IgD-negative memory B cell (primary cell): ENCODE measurements at regions not wholly inside any gene's neighbourhood (a gene's known extent, or its start where the extent isn't known, plus 50 kb on each side); places are given as distances from the start of the nearest gene placed in this dataset.
"Not testable (repeated sequence)": the region's sequence is repeated elsewhere in the genome, so short reads cannot be mapped to it uniquely, and the experiment has no call there.

ENCODE experiments used
- H3K27ac Mint-ChIP-seq, 3 donors: one replicate each; pipeline ENCODE4 v1.8.0; 2020 to 2022; ENCODE audit warnings: mild to moderate bottlenecking in 3 of 3, mixed read lengths in 3 of 3, moderate library complexity in 1 of 3
- H3K27me3 Mint-ChIP-seq: one replicate; pipeline ENCODE4 v1.8.0; 2021; ENCODE audit warnings: mixed read lengths
- H3K36me3 Mint-ChIP-seq: one replicate; pipeline ENCODE4 v1.8.0; 2020; ENCODE audit warnings: mild to moderate bottlenecking, mixed read lengths
- H3K4me1 Mint-ChIP-seq, 3 donors: one replicate each; pipeline ENCODE4 v1.8.0; 2020 to 2022; ENCODE audit warnings: mixed read lengths in 3 of 3, mild to moderate bottlenecking in 1 of 3
- H3K4me3 Mint-ChIP-seq, 4 donors: one replicate each; pipeline ENCODE4 v1.8.0; 2020 to 2022; ENCODE audit warnings: mild to moderate bottlenecking in 4 of 4, mixed read lengths in 4 of 4, moderate library complexity in 3 of 4
- H3K9me3 Mint-ChIP-seq, 3 donors: one replicate each; pipeline ENCODE4 v1.8.0; 2020 to 2021; ENCODE audit warnings: mixed read lengths in 3 of 3, mild to moderate bottlenecking in 1 of 3

DNA sequence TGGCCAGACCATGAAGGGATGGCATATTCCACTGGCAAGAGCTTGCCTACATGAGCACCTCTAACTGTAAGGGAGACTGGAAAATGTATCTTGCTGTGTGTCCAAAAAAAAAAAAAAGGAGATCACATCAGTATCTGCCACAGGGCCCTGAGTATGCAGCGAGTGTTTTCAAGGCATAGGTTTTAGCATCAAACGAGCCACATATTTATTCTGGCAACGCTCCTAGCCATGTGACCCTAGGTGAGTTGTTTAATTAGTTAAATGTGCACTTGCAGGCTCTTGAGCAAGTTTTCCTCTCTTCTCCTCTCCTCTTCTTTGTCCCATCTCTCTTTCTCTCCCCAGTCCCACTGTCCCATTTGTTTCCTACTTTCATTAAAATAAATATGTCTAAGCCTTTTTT is 428.7 kb upstream of the AKR1E2 start:
- H3K9me3 Mint-ChIP-seq = peaks cover 0 to 2% (median 0%) of the 10 kb centered on the region in 3 donors
- no peak overlapping the region for H3K4me3 Mint-ChIP-seq
- no peak overlapping the region for H3K27ac Mint-ChIP-seq
- H3K4me1 Mint-ChIP-seq = no peaks in the 10 kb centered on the region
- H3K36me3 Mint-ChIP-seq = no peaks in the 10 kb centered on the region
- H3K27me3 Mint-ChIP-seq = no peaks in the 10 kb centered on the region

DNA sequence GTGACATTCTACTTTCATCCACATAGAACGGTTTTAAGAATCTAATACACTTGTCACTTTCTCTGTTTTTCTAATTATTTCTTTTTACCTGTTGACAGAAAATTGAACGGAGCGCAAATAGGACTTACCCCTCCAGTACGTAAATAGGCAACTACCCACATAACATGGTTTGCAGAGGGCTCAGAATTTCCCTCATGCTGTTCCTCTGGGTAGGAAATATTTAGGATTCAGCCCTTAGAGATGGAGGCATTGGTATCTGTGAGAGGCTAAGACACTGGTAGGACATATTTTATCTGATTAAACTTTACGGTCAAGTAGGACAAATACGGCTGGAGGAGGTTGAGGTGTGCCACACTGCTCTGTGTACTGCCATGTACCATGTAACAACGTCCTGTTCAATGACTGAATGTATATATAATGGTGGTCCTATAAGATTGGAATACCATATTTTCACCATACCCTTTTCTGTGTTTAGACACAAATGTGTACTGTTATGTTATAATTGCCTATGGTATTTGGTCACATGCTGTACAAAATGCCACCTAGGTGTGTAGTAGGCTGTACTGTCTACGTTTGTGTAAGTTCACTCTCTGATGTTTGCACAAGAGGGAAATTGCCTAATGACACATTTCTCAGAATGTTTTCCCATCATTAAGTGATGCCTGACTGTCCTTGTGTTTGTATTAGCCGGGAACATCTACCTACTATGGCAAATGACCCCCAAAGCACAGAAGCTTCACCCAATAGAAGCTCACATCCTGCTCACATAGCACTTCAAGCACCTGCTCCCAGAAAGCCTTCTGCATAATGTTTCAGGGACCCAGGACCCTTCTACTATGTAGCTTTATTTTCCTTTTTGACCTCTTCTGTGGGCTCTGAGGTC is 429.4 kb upstream of the AKR1E2 start:
- H3K36me3 Mint-ChIP-seq = no peaks in the 10 kb centered on the region

DNA sequence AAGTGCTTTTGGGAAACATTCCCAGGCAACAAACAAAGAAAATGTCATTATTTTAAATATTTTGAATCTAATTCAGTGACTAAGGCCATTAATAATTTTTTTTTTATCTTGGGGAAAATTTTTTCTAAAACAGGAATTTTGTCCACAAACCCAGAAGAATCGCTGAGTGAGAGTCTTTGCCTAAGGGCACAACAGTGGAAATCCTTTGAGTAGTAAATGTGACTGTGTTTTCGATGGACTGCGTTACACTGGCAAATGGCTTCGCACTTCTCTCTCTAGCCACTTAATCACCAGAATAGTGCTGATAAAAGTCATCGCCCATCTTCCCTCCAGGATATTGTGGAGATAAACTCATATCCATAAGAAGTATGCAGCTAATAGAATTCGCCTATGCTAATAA is 430.3 kb upstream of the AKR1E2 start:
- H3K27ac Mint-ChIP-seq = no peak overlapping the region
- no peaks in the 10 kb centered on the region for H3K36me3 Mint-ChIP-seq
- no peaks in the 10 kb centered on the region for H3K4me1 Mint-ChIP-seq

More for the DNA sequence above, 429.4 kb upstream of the AKR1E2 start:
- Mint-ChIP-seq H3K4me1 (no peaks in the 10 kb centered on the region), H3K9me3 (peaks cover 0 to 2% (median 0%) of the 10 kb centered on the region in 3 donors), H3K27ac (no peak overlapping the region), H3K4me3 (no peak overlapping the region), H3K27me3 (no peaks in the 10 kb centered on the region)

DNA sequence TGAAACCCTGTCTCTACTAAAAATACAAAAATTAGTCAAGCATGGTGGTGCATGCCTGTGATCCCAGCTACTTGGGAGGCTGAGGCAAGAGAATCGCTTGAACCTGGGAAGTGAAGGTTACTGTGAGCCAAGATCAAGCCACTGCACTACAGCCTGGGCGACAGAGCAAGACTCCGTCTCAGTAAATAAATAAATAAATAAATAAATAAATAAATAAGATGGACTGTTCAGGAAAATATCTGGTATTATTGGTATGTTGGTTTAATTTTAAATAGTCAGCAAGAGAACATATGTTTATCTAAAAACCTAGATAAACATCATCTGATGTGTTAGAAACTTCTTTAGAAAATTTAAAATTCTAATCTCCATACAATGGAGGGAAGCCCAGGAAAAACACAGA is 431.6 kb upstream of the AKR1E2 start:
- H3K9me3 Mint-ChIP-seq, H3K4me1 Mint-ChIP-seq, H3K27ac Mint-ChIP-seq, H3K4me3 Mint-ChIP-seq, H3K36me3 Mint-ChIP-seq, H3K27me3 Mint-ChIP-seq: not testable (repeated sequence)

More for the DNA sequence above, 430.3 kb upstream of the AKR1E2 start:
- H3K4me3 Mint-ChIP-seq = no peak overlapping the region
- H3K27me3 Mint-ChIP-seq = no peaks in the 10 kb centered on the region
- H3K9me3 Mint-ChIP-seq = peaks cover 0 to 2% (median 0%) of the 10 kb centered on the region in 3 donors

DNA sequence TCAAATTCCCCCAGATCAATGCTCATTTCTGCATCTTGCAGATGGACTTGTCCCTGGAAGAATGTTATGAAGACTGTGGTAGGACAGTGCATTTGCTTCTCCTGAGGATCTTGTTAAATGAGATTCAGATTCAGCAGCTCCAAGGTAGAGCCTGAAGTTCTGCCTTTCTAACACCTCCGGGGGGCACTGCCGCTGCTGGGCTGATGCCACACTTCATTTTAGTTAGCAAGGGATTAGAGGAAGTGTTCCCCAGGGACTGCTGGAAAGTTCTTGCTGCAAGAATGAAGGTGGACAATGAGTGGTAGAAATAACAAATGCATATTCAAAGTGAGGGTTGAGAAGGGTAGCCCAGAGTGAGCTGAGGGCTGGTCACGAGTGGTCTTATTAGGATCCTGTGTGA is 434.3 kb upstream of the AKR1E2 start:
- H3K4me3 Mint-ChIP-seq = no peak overlapping the region
- H3K9me3 Mint-ChIP-seq = no peaks in the 10 kb centered on the region
- H3K4me1 Mint-ChIP-seq = no peaks in the 10 kb centered on the region
- peaks cover 1% of the 10 kb centered on the region for H3K27me3 Mint-ChIP-seq
- no peaks in the 10 kb centered on the region for H3K36me3 Mint-ChIP-seq
- no peak overlapping the region for H3K27ac Mint-ChIP-seq

DNA sequence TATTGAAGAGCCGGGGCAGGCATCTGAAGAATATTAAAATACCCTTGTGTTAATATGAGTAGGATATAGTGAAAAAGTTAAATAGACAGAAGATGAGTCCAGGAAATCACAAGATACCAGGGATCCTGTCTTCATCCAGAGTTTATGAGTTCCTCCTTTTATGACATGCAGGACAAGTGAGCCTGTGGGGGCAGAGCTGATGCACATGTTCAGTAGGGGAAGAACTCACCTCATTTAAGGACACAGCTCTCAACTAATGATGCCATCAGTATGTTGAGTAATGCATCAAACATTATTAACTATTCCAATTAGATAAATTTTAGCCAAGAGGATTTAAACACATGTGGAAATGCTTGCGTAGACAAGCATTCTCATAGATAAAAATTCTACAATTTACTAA is 435.8 kb upstream of the AKR1E2 start:
- H3K36me3 Mint-ChIP-seq = no peaks in the 10 kb centered on the region
- no peaks in the 10 kb centered on the region for H3K9me3 Mint-ChIP-seq
- H3K4me1 Mint-ChIP-seq = no peaks in the 10 kb centered on the region
- H3K4me3 Mint-ChIP-seq = no peak overlapping the region
- peaks cover 1% of the 10 kb centered on the region for H3K27me3 Mint-ChIP-seq
- H3K27ac Mint-ChIP-seq = no peak overlapping the region

DNA sequence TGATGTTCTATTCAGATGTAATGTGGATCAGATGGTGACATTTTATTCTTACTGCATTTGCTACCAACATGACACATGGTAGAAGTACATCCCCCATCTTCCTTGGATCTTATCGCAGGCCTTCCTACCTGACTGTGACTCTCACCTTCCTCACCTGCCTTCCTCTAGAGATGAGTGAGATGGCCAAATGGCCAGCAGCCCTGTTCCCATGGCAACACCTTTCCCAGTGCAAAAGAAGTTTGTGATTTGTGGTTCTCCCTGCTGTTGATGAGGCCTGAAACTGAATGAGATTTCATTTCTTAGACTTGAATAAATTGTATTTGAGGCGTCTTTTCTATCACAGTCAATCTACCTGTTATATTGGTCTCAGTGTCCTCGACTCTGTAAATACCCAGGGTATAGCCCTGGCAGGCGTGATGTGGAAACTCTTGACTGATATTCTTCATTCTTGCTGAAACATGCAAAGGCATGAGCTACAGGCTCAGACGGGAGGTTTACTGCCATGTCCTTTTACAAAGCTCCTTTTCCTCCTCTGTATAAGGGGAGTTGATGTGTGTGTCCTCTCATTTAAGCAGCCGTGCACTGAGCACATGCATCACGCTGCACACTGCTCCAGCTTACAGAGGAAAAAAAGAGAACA is 440.7 kb upstream of the AKR1E2 start:
- H3K27ac Mint-ChIP-seq = no peak overlapping the region
- no peak overlapping the region for H3K4me3 Mint-ChIP-seq
- no peaks in the 10 kb centered on the region for H3K4me1 Mint-ChIP-seq
- H3K36me3 Mint-ChIP-seq = no peaks in the 10 kb centered on the region
- peaks cover 0 to 2% (median 0%) of the 10 kb centered on the region in 3 donors for H3K9me3 Mint-ChIP-seq
- peaks cover 6% of the 10 kb centered on the region for H3K27me3 Mint-ChIP-seq

DNA sequence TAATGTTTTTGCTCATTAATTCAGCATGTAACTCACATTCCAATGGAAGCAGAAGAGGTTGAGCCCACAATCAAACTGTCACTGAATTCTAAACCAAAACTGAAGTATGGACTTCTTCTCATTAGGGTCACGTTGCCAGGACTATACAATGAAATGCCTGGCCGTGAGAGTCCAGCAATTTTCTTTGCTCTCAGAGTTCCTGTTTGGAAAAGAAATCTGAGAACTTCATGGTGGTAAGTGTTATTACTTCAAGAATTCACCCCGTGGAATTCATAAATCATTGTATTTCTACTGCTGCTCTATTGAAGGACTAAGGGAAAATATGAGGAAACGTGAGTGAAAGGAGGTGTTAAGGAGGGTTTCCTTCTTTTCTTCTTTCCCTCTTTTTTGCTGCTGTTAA is 441.8 kb upstream of the AKR1E2 start:
- Mint-ChIP-seq H3K27me3 (peaks cover 6% of the 10 kb centered on the region), H3K36me3 (no peaks in the 10 kb centered on the region), H3K27ac (no peak overlapping the region), H3K9me3 (peaks cover 0 to 2% (median 0%) of the 10 kb centered on the region in 3 donors), H3K4me1 (no peaks in the 10 kb centered on the region), H3K4me3 (no peak overlapping the region)

DNA sequence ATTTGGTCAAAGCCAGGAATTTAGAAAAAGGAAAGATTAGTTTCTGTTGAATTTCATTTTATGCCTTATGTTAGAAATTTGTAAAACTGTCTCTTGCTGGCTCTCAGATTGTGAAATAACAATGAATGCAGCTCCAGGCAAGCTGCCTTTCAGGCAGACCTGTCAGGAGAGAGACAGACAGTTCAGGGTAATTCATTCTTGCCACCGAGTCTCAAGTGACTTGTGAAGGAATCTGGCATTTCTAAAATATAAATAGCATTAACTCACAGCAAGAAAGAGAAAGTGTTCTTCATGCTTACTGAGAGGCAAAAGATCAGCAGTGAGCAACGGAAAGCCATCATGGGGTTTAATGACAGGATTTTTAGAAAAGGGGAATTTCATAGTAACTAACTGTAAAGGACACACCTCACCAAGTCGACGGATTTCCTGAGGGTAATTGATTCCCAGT is 442.3 kb upstream of the AKR1E2 start:
- no peaks in the 10 kb centered on the region for H3K36me3 Mint-ChIP-seq
- peaks cover 0 to 2% (median 0%) of the 10 kb centered on the region in 3 donors for H3K9me3 Mint-ChIP-seq
- no peak overlapping the region for H3K4me3 Mint-ChIP-seq
- H3K27ac Mint-ChIP-seq = no peak overlapping the region
- no peaks in the 10 kb centered on the region for H3K4me1 Mint-ChIP-seq
- peaks cover 6% of the 10 kb centered on the region for H3K27me3 Mint-ChIP-seq

DNA sequence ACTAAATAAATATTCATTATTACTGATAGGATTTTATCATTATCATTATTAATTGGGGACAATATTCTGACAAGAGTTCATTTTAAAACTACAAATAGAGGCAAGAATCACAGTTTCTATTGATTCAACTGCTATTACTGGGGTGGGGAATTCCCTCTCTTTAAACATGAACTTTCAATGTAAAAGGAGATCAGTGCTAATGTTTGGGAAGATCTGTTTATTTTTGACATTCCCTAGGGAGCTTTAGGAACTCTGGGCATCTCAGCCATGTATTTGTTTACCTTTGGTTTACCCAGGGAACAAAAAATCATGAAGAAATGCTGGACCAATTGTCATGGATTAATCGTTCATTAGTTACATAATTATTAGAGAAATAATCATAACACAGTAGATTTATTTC is 443.2 kb upstream of the AKR1E2 start:
- Mint-ChIP-seq H3K4me3 (no peak overlapping the region), H3K27ac (no peak overlapping the region), H3K9me3 (peaks cover 0 to 2% (median 0%) of the 10 kb centered on the region in 3 donors), H3K4me1 (no peaks in the 10 kb centered on the region), H3K36me3 (no peaks in the 10 kb centered on the region), H3K27me3 (peaks cover 6% of the 10 kb centered on the region)

DNA sequence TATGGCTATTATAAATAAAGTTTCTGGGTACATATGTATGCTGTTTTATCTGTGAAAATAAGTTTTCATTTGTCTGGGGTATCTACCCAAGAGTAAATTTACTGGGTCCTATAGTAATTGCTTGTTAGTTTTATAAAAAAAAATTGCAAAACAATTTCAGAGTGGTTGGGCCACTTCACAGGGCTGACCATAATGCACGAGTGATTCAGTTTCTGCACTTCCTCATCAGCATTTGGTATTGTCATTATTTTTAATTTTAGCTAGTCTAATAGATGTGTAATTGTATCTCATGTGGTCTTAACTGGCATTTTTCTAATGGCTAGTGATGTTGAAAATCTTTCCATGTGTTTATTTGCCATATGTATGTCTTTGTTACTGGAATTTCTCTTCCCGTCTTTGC is 452.4 kb upstream of the AKR1E2 start:
- H3K27ac Mint-ChIP-seq = no peak overlapping the region
- peaks cover 9% of the 10 kb centered on the region for H3K27me3 Mint-ChIP-seq
- peaks cover 2% of the 10 kb centered on the region for H3K36me3 Mint-ChIP-seq

DNA sequence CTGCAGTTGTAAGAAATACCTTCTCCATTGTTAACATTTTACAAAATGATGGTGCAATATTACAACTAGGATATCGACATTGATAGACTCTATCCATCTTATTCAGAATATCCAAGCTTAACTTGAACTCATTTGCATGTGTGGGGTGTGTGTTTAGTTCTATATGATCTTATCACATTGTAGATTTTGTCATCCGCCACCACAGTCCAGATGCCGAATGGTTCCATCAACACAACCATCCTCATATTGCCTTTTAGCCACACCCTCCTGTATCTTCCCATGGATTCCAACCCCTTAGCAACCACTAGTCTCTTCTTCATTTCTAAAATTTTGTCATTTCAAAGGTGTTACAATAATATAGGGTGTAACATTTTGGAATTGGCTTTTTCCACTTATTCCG is 452.9 kb upstream of the AKR1E2 start:
- H3K9me3 Mint-ChIP-seq = peaks cover 0 to 3% (median 0%) of the 10 kb centered on the region in 3 donors
- peaks cover 2% of the 10 kb centered on the region for H3K36me3 Mint-ChIP-seq
- H3K27ac Mint-ChIP-seq = no peak overlapping the region
- no peak overlapping the region for H3K4me3 Mint-ChIP-seq
- peaks cover 9% of the 10 kb centered on the region for H3K27me3 Mint-ChIP-seq
- peaks cover 0 to 2% (median 0%) of the 10 kb centered on the region in 3 donors for H3K4me1 Mint-ChIP-seq

More for the DNA sequence above, 452.4 kb upstream of the AKR1E2 start:
- Mint-ChIP-seq H3K4me1 (peaks cover 0 to 2% (median 0%) of the 10 kb centered on the region in 3 donors), H3K9me3 (peaks cover 0 to 3% (median 0%) of the 10 kb centered on the region in 3 donors), H3K4me3 (no peak overlapping the region)

DNA sequence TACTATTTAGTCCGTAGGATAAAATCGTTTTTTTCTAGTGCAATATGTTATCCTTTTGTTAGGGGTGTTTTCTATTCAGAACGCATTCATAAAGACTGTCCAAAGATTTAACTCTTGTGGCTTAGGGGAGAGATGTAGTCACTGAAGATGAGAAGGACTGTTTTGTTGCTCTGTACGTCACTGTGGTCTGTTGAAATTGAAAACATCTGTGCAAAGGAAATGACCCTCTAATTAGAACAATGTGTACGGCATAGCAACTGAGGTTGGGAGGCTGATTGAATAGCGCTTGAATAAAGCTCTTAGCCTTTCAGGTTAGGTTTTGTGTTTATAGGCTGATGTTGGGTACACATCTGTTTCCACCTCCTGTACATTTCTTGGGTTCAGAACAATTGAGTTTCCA is 453.4 kb upstream of the AKR1E2 start:
- Mint-ChIP-seq H3K4me3 (no peak overlapping the region), H3K9me3 (peaks cover 0 to 3% (median 0%) of the 10 kb centered on the region in 3 donors), H3K36me3 (peaks cover 2% of the 10 kb centered on the region), H3K27me3 (peaks cover 9% of the 10 kb centered on the region), H3K4me1 (peaks cover 0 to 2% (median 0%) of the 10 kb centered on the region in 3 donors), H3K27ac (no peak overlapping the region)

DNA sequence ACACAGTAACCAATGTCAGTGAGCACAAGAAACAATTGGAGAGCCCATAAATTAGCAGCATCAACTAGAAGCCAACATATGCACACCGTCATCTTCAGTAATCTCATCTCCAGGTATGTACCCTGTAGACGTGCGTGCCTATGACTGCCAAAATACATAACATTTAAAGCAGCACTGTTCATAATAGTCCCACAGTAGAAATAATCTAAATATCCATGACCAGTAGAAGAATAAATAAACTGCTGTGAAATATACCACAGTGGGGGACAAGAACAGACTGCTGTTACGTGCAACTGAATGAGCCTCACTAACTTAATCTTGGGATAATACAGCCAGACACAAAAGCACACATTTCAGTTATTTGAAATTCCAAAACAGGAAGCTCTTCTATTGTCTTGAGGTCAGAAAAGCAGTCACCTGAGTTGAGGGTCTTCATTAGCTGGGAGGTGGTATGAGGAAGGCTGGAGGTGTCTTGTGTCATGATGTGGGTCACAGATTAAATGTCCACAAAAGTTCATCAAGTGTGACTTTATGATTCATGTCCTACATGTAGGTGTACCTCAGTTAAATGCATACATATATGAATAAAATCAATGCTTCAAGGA is 454.2 kb upstream of the AKR1E2 start:
- Mint-ChIP-seq H3K4me3 (no peak overlapping the region), H3K27me3 (peaks cover 9% of the 10 kb centered on the region), H3K27ac (no peak overlapping the region), H3K36me3 (peaks cover 2% of the 10 kb centered on the region), H3K9me3 (peaks cover 0 to 3% (median 0%) of the 10 kb centered on the region in 3 donors), H3K4me1 (peaks cover 0 to 2% (median 0%) of the 10 kb centered on the region in 3 donors)

DNA sequence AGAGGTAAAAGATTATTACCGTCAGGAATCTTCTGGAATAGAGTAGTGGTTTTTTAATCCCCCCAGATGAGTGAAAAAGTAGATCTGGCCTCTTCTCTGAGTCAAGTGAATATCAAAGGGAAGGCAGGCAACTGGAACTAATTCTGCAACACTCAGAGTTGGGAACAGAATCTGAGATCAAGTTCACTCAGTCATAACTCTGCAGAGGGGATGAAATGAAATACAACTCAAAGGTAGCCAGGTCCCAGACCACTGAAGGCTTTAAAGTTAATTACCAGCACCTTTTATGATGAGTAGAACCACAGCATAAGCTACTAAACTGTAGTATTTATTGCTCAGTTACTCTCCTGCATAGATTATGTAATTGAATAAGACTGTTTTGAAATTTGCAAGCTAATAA is 455.6 kb upstream of the AKR1E2 start:
- H3K27me3 Mint-ChIP-seq = peaks cover 9% of the 10 kb centered on the region
- H3K36me3 Mint-ChIP-seq = peaks cover 2% of the 10 kb centered on the region
- H3K27ac Mint-ChIP-seq = no peak overlapping the region
- H3K4me1 Mint-ChIP-seq = peaks cover 0 to 3% (median 0%) of the 10 kb centered on the region in 3 donors
- no peak overlapping the region for H3K4me3 Mint-ChIP-seq
- peaks cover 0 to 3% (median 0%) of the 10 kb centered on the region in 3 donors for H3K9me3 Mint-ChIP-seq
